Muscle of back (tissue), 3 donors: ENCODE measurements at regions not wholly inside any gene's neighbourhood (a gene's known extent, or its start where the extent isn't known, plus 50 kb on each side); places are given as distances from the start of the nearest gene placed in this dataset.
"Not testable (repeated sequence)": the region's sequence is repeated elsewhere in the genome, so short reads cannot be mapped to it uniquely, and the experiment has no call there.

ENCODE experiments used
- DNase-seq, 3 donors: peaks; one replicate each; pipeline versions ENCODE4 v3.0.0 to v3.0.0-alpha.2; 2013

DNA sequence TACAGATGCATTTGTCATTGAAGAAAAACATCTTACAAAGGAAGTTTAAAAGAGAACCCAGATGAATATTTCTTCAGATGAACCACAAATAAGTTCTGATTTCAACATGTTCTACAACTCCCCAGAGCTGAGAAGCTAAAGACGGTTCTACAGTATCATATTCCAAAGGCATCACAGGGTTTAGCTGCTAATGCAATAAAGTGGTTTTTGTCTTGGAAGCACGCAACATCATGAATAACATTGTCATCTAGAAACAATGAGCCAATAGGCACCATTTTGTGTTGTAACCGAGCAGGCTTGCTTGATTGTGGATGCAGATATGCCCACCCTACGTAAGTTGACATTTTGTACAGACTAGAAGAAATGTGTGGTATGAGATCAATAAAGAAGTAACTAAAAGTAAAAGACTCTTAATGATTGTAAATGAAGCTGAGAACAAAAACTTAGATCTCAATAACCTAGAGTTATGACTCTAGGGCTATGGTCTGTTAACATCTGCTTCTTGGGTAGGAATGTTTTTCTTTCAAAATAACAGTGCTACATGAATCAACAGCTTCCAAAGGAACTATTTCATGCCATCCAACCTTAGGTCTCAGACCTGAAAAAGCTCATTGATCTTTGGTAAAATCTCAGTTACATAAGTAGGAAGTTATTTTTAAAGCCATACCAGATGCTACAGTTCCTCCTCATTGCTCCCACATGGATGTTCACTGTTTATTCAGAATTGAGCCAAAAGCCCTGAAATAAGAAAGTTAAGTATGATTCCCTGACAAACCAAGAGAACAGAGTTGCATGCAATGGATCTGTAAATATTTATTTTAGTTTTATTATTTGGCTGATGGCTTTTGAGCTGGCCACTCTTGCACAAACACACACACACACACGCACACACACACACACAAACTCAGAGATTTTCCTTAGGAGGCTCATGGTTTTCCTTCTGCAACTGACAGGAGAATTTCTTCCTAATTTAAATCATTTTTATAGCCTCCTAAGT, 118.7 kb upstream of the SLCO6A1 start:
- DNase-seq, result peak; percentile 11 to 59 (median 18)

DNA sequence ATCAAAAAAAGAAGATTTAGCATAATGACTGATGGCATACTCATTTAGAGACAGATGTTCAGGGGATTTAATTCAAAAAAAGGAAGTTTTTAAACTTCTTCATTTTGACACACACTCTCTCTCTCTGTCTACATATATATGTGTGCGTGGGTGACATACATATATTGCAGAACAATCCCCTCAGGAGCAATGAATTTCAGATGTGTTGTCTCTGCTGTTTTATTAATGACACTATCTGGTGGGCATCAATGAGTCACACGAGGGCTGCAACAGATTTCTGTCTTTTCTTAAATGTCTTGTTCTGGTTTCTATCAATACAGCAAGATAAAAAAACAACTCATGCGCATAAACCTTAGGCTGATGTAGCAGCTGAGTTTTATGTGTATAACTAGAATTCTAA, 123.5 kb upstream of the SLCO6A1 start:
- DNase-seq, result no peak

DNA sequence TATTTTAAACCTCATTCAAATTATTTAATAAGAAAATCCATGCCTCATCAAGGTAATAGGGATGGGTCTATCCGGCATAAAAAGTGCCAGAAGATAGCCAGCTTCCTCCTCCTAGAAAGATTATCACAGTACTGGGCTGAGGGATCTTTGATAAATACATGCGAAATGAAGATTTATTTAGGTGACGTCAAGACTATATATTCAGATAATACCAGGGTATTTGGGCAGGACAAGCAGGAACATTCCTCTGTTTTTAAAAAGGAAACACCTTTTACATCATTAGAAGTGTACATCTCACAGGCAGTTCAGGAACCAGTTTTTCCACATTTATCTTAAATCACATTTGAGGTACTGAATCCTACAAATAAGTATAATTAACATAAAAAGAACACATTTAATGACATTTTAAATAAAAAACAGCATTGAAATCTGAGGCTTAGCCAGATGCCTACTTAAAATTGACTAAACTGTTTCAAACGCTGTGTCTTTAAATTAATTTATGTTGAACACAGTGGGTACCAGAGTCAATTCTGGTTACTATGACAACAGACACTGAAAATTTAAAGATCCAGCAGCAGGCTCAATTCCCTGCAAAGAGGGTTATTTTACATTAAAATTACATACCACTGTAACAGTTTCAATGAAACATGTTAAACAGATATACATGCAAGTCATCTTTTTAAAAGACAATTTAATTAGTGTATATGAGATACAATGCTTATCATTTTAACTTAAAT, 124.7 kb upstream of the SLCO6A1 start:
- no peak for DNase-seq

DNA sequence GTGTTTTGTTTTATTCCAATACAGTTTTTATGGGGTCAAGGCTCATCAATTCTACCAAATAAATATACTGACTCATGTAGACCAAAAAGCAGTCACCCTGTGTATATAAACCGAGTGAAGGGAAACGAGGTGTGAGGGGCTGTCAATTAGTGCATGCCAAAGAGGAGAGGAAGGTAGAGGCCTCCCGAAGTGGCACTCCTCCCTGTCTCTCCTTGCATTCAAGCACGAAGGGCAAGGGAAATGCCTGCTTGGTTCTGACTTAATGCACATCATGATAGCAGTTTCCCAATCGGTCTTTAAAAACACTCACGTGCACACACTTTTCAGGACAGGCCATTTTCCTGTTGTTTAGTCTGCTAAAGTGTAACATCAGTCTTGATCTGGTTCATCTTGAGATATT, 125.6 kb upstream of the SLCO6A1 start:
- no peak for DNase-seq

DNA sequence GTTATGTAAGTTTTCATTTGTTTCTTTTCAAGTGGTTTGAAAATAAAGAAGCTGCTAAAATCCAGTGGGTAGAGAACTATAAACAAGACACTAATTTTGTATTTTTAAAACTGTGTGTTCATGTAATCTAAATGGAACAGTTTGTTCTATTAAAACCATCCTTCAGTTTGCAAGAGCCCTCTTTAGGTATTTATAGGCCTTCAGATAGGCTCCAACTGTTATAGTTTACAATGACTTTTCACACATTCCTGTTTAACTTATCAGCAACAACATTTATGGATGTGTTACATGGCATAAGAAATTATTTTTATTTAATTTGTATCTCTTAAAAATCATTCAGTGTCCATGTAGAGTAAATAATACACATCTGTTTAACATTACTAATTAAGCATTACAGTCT, 126.7 kb upstream of the SLCO6A1 start:
- no peak for DNase-seq

DNA sequence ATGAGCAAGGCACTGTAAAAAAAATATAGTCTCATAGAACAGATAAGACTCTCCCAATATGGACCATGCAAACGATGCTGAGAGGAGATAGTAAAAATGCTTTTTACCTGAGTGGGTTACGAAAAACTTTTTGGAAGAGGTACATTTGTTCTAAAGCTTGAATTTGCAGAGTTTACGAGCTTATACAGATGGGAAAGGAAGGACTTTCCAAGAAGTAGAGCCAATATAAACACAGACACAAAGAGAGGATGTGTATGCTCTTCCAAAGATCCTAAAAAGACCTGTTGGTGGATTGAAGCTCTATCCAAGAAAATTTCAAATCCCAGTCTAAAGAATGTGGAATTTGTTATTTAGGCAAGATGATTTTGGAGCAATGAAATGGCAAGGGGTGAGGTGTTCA, 127.1 kb upstream of the SLCO6A1 start:
- peak in 2 of 3 donors; percentile 12 to 44 for DNase-seq

DNA sequence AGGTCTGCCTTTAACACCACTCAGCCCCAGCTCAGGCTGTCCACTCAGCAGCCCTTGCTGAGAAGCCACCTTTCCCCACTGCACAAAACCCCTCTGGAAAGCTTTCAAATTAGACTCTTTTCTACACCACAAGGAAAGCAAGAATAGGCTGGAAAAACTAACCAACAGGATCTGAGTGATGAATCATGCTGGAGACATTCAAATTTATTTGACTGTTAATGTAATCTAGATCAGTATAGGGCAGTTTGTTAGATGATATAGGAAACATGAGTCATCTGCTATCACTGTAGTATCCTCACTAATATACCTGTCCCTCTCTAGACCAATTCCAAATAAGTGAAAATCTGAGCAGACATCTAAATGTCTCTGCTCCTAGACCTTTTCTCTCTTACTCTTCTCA, 127.8 kb upstream of the PAM start:
- DNase-seq, result peak in 1 of 3 donors; percentile 17

DNA sequence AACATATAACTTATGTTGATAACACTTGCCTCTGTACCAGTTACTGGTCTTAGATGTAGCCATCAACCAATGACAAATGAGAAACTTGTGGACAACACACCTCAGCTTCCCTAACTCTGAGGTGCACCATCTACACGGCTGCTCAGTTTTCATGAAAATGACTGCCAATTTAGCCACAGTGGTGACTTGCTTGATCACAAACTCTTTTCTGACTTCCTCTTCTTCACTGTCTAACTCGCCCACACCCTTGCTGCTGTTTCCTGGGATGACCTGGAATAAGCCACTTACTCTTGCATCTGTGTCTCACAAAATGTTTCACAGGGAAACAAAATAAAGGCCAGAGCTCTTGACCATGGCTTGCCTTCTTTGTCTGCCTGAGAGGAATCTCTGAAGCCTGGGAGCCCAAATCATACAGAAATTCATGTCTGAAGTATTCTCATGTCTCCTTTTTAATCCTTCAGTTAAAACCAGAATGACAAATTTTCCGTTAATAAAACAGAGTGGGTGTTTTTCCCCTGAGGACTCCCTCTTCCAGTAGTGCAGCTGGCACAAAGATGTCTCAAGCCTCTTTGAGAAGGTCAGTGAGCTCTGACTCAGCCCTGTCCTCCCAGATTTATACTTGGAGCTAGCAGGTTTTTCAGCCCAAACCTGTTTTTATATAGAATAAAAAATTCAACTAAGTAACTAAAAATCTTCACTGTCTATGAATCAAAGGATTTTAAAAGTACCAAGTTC, 126.5 kb upstream of the PAM start:
- DNase-seq, result peak in 1 of 3 donors; percentile 2

DNA sequence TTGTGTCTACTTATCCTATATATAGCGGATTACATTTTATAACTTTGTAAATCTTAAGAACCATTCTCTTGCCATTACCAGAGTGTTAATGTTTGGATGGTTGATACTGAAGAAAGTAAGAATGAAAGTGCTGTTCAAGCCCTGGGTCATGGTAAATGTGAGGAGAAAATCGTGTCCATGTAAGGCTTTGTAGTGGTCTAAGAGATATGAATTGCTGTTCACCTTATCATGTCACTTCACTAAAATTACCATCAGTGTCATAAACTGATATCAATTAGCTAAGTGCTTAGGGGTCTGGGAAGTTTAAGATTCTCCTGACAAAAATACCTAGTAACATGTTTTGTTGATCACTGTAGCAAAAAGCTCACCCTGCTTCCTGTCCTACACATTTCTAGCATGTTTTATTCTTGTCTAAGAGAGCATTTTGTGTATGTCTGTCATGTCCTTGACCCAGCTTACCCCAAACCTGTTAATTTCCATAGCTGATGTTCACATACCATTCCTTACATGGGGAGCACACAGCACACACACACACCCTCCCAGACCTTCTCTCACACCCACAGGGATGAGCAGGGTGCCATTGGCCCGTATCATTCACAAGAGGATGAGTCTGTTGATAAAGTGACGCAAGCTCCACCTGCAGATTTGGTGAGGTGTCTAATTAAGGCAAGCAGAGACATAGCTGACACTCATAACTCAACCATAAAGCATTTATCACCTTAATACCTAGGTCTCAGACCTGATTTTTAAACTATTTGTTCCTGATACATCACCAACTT, 125.1 kb upstream of the PAM start:
- DNase-seq, result no peak

DNA sequence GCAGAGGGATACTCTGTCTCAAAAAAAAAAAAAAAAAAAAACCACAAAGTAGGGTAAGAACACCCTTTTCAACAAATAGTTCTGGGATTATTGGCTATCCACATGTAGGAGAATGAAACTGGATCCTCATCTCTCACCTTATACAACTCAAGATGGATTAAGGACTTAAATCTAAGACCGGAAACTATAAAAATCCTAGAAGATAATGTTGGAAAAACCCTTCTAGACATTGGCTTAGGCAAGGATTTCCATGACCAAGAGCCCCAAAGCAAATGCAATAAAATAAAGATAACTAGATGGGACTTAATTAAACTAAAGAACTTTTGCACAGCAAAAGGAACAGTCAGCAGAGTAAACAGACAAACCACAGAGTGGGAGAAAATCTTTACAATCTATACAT, 119.7 kb upstream of the PAM start:
- DNase-seq, result not testable (repeated sequence)

DNA sequence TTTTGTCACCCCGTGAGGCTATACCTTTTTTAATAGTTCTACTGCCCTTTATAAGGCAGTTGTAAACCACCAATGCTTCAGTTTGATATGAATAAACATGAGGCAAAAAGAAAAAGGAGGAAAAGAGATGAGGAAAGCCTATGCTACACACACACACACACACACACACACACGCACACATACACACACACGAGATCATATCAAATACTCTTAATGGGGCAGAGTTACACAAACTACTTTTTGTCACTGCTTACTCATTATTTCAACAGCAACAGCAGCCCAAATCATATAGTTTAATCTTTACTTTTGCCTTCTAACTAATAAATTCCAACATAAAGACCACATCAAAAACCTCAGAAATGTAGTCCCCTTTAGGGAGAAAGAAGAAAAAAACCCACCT, 116.8 kb upstream of the PAM start:
- no peak for DNase-seq

DNA sequence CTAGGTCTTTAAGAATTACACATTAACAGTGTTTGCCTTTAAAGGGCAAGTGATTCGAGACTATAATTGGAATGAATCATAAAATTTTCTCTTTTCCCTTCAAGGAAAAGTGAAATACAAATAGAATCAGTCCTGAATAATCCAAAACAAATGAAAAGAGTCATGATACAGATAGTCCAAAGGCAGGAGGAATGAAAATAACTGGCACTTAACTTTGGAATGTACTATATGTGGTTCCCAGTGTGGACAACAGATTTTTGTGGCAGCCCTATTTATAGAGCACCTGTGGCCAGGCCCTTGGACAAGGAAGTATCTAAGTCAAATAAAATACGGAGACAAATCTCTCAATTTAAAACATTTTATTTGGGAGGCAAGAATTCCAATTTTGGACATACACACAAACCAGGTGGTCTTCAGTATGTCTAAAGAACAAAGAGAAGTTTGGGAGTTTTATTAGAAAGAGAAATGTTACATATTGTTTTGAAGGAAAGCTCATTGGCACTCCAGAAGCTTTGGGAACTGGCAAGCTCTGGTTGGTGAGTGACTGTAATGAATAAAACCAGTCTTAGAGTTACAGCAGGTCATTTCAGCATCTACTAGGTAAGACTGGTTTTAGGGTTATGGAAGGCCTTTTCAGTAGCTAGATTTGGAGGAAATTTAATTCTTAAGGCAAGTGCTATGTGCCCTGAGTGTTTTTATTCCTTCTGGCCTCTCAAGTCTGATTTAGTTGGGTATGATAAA, 116.0 kb upstream of the PAM start:
- DNase-seq, result no peak

DNA sequence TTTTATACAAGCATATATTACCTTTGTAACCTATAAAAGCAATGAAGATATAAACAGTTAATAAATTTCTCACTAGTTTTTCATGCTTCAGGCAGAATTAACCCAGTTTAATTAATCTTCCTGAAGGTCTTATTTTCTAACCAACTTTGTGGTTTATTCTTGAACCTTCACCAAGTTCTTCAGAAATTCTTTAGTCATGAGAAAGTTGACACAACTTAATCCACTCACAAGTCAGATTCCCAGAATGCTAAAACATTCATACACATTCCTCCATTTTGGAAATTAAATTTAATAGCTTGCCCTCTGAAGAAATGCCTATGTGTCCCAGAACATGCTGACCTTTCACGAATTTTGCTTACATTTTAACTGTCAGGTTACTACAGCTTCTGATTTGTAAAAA, 105.4 kb upstream of the PAM start:
- DNase-seq, result no peak

DNA sequence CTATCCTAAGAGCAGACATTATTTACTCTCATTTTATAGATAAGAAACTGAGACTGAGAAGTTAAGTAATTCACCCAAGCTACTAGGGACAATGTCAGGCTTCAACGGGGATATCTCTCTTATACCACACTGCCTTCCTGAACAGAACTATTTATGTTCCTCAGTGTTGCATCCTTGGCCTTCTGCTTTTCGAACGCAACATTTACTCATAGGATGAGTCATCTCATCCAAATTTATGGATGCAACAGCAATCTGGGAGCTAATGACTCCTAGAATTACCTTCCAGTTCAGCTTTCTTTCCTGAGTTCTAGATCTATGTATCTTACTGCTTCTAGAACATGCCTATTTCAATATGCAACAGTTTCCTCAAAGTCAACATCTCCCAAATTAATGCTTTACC, 103.6 kb upstream of the PAM start:
- no peak for DNase-seq

DNA sequence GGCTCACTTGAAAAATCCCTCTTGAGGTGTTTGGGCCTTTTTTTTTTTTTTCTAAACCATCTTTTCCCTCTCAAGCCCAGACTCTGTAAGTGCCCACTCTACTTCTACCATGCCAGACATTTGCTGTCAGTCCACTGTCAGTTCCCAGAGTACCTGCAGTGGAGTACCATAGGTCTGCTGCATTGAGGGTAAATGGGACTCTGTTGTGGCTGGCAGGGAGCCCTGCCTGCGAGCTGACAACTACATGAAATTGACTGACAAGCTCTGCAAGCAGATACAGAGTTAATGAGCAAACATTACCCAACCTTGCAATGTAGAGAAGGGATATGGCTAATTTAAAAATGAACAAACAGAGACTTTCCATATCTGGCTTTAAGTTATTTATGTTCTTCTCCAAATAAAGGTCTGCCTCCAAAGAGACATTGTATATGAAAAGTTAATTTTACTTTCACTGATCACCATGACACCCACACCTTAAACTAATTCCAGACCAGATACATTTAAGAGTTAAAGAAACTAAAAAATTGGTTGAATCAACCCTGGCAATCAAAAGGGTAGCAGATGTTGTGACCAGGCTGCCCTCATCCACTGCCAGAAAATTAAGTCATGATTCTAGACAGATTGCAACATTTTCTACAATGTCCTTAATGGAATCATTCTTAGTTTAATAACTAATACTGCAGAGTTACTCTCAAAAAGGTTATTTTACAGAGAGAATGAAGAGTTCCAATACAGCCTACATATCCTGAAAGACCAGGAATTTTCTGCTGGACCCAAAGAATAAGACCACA, 100.4 kb upstream of the PAM start:
- no peak for DNase-seq

DNA sequence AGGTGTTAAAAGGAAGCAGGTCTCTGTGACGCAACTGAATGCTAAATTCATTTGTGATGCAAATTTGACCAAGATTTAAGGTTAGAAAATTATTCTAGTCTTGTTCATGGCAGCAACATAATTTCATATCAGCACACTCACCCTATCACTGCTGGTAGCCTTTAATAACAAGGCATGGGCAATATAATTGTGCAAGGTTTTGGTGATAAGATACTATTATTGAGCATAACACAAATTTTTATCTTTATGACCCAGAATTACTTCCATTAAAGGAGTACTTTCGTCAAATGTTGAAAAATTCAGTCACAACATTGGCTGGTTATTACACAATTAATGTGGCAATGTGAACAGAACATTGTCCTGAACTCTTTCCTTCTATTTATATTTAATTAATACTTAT, 96.0 kb upstream of the PAM start:
- DNase-seq, result no peak

DNA sequence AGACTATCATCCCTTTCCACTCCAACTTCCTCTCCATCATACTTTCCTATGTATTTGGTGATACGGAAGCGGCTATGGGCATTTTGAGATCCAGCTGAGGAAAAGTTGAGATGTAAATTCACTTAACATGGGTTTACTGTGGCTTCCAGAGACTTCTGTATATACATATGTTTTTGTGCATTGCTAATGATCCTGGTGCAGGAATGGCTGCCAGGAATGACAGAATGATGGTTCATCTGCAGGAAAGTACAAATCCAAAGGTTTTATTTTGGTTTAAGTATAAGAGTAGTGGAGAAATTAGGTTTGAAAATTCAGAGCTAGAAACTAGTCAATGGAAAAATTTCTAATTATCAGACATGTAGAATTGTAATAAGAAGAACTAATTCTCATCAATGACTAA, 95.0 kb upstream of the PAM start:
- DNase-seq, result peak in 1 of 3 donors; percentile 14

DNA sequence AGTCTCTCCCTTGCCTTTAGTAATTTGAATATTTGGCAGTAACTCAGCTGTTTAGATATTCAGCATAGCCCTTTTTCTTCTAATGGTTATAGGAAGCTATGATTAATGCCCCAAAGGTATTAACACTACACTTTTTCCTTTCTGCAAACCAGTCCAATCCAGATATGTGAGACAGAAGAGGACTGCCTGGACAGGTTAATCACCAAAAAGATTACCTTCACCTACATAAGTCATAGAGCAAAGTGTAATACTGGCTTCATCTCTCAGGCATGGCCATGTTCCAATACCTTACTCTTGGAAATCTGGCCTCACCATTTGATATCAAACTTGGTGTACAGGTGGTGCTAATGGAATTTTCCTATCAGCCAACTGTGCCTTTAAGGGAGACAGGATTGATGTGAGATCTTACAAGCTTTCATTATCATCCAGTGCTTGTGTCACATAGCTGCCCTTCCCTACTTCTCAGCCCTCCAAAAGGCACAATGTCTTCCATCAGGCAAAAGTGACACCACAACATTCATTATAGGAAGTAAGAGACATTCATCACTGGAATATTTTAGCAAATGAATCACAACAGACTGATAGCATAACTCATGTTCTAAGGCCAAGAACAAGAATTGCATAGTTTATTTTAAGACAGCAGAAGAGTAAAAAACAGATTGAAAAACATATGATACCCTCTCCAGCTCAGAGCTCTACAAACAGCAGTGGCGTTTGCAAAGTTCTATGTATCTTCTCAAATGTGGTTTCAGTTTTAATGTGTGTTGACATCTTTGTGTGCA, 91.2 kb upstream of the PAM start:
- DNase-seq, result no peak
